CD4-positive, alpha-beta T cell treated with Interleukin-12 subunit alpha and Interleukin-12 subunit beta, for 1 hour (primary cell): ENCODE measurements at regions not wholly inside any gene's neighbourhood (a gene's known extent, or its start where the extent isn't known, plus 50 kb on each side); places are given as distances from the start of the nearest gene placed in this dataset.

ENCODE experiments used
- DNase-seq: peaks from one replicate; pipeline ENCODE4 v3.0.0-alpha.2; 2020

DNA sequence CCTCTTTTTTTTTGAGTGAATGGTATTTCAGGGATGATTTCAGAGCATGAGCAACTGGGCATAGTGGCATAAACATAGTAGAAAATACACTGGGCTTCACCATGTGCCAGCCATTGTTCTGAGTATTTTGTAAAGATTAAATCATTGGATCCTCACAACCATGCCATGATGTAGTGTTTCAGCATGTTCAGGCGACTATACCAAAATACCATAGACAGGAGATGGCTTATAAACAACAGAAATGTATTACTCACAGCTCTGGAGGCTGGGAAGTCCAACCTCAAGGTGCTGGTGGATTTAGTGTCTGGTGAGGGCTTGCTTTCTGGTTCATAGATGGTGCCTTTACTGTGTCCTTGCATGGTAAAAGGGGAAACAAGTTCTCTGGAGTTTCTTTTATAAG lies 101.5 kb upstream of the KL start:
- no peak for DNase-seq

DNA sequence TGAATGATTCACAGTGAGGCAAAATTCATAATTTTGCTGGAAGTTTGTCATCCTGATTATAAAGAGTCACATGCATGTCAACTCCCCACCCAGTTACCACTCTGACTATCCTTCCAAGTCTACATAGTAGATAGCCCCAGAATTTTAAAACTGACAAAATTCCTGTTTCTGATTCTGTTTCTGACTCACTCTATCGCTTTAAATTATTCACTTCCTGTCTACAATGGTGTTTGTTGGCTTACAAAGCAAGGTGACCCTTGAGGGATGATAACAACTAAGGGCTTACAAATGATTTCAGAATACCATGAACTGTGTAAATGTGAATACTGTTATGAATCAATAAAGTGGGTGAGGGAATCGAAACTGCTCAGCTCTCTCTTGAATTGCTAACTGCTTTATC lies 98.7 kb upstream of the KL start:
- no peak for DNase-seq

DNA sequence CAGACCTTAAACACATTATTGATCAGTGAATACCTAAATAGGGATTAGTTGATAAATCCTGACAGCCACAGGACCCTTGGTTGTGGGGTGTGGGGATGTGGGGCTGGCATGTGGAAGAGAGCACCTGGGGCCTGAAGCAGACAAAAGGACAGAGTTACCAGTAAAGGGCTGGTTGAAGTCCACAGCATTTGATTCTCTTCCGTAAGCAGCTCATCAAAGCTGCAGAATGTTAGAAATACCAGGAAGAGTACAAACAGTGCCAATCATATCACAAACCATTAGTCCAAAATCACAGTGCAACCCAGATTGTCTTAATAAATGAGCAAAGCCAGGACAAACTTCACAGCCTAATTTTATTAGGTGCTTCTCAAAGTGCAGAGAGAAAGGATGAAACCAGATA lies 92.5 kb upstream of the KL start:
- DNase-seq: no peak

DNA sequence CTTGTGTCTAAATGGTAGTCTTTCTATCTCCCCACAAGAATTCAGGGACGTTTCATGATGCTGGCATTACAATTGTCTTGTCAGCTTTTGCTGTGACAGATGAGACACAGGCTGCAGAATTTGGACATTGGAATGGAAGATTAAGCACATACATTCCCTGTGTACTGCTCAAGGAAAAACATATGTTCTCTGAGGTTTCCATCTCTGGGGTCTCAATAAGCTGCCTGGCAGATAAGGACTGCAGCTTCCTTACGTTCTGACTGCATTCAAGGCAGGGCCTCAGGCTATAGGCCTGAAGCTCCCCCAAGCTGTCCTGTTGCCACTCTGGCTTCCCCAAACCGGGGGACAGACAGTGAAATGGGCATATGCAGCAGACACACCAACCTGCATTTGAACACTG lies 91.3 kb upstream of the KL start:
- no peak for DNase-seq

DNA sequence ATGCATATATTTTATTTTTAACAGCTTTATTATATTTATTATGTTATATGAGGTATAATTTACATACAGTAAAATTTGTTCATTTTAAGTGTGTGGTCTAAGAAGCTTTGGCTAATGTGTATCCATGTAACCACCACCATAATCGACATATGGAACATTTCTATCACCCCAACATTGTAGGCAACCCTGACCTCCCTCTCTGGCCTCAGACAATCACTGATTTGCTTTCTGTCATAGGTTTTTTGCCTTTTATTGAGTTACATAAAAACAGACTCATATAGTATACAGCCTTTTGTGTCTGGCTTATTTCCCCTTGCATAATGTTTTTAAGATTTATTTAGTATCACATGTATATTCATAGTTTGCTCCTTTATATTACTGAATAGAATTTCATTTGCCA lies 90.7 kb upstream of the KL start:
- DNase-seq: no peak

DNA sequence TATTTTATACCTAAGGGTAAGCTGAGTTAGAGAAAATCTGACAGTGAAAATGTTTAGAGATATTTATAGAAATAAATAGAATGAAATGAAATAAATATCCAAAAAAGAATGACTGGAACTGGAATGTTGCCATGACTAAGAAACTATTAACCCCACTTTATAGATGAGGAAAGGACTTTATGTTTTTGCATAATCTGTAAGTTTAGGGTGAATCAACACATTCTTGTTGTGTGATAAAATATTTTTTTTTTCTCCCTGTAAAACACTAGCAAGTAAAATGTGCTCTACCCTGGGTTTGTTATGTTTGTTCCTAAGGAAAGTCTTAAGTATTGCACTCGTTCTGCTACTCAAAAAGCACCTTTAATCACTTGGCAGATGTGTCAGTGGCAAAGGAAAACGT lies 83.8 kb upstream of the KL start:
- DNase-seq: no peak

DNA sequence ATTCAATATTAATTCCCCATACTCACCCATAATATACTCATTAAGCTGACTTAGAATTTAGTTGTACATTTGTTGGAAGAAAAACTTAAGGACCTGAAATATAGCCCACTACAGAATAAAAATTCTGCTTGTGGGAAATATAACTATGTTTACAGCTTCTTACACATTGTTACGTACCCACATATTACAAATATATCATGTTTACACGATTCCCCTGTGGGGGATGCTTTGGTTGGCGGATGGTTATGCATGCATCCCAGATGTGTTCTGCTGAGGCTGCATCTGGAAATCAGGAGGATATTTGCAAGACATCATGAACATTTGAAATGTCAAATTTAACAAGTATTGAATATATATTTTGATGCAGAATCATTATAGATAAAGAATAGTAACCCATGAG lies 79.5 kb upstream of the KL start:
- no peak for DNase-seq

DNA sequence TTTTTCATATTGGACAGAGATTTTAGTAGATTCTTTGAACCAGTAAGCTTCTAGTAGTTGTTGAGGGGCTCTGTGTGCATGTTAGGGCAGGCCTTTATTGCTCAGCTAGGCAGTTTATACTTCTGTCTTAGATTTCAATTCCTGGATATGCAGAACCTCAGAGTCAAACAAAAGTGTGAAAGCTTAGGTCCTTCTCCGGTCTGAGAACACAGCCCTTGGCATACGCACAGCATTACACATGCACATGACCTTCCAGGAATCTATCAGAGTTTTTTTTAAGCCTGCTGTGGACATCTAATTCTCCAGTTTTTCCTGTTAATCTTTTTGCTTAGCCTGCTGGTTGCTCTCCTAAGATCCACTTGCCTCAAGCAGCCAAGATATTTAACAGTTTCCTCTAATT lies 77.9 kb upstream of the KL start:
- DNase-seq: no peak

DNA sequence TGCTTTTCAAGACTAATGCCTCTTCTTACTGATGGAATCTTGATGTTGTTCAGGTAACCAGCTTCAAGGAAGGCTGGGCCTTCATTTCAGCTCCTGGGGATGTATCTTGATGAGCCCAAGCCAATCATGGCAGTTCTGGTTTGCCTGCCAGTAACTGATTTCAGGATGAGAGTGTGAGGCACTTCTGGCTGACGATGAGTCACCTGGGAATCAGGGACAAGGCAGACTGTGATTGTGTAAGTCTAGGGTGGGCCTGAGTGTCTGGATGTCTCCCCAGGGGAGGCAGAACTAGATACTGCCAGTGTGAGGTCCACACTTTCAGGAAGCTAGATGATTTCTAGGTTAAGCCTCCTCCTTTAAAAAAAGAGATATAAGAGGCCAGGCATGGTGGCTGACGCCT lies 77.3 kb upstream of the KL start:
- no peak for DNase-seq

DNA sequence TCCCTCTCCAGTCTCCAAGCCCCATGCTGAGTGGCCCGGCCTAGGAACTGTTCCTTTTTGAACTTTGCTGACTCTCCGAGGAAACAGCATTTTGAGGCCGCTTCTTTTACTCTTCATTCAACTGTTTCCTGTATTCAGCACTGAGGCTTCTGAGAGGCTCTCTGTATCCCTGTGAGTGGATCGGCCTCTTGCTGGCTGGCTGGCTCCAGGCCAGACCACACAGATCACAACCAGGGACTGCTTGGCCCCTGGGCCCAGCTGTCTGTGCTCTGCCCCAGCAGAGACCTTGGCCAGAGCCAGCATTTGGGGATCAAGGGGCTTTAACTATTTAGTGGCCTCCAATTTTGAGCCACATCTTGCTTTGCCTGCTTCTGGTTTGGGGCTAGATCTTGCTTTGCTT lies 75.6 kb upstream of the KL start:
- DNase-seq: no peak

DNA sequence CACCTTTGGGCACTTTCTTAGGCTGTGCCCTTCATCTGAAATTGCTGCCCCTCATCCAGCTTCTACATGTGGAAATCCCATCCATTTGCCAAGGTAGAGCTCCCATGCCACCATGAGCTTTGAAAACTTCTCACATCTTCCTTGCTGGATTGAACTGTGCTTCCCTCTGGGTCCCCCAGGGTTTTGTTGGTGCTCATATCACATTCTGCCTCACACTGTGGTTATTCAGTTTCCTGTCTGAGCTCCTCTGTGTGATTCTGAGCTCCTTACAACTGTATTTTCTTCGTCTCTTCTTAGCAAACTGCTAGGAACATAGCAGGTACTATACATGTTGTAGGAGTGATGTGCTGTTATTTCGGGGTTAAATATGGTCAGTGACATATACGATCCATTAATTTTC lies 74.9 kb upstream of the KL start:
- DNase-seq: no peak

DNA sequence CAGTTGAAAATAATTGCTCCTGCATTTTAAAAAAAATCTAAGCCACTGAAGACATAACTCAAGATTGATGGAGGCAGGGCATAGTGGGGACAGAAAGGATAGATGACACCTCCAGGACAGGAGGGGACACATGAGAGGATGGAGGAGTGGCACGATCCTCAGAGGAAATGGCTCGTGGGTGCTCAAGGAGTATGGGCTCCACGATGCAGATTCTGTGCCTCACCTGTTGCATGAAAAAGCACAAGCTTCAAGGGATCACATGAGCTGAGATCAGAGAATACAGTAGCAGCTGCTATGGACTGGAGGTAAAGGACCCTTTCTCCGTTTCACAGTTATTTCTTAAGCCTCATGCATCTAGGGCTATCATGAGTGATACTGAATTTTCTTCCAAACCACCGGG lies 69.7 kb upstream of the KL start:
- DNase-seq: no peak

DNA sequence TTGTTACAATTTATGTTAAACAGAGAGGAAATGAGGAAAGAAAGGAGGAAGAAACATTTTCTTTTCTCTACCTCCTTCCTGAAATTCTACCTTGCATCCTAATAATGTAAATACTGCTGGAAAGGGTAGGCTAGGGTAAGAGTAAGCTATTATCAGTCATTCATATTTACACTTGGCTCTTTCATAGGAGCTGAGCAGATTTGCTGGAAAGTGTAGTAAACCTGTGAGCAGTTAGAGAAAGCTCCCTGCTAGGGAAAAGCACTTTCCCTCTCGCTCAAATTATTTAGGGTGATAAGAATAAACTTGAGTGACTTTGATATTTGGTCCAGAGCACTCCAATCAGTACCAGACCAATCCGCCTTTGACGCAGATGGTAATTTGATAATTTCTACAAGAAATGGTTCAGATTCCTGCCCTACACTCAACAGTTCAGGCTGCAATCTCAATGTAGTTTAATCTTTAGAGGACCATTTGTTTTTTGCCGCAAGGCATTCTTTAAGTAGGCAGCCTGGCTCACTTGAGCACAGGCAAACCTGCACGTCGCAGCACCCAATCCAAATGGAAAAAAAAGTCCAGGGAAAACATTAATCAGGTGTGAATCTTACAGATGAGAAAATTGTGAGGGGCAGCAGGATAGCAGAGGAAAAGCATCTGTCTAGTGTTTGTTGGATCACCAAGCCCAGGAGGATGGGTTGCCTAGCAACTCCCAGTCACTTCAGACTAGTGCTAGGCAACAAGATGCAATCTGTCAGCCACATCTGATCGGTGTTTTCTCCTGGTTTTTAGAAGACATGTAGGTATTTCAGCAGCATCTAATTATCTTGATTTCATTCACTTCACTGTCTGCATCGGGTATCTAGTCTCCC lies 68.6 kb upstream of the KL start:
- no peak for DNase-seq

DNA sequence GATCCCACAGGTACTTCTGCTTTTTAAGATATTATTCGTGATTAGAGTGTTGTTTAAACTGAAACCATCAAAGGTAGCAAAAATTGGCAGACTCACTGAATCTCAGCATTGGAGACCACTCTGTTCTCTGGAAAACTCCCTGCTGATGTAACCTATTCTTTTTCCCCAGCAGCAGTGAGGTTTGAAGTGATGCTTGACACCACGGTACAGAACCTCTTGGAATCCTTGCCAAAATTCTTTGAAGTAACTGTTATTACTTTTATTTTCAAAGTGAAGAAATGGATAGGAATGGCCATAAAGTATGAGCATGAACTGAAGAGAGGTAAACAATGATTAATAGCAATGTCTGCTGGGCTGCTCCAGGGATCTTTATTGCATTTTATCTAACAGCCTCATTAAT lies 66.4 kb upstream of the KL start:
- DNase-seq: no peak

DNA sequence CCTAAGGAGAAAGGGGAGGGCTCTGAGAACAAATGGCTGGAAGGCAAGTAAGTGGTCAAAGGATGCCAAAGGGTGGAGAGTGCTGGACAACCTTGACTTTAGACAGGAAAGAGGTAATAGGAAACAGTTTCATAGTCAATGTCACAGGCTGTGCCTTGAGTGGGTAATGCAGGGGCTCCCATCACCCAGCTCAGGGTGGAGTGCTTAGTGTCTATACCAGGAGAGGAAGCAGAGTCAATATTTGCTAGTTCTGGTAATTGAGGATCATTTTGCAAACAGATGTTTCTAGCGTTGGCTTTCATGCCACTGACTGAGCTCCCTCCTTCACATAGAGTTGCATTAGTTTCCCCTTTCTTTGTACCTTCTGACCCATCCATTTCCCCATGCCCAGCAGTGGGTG lies 64.6 kb upstream of the KL start:
- DNase-seq: no peak

DNA sequence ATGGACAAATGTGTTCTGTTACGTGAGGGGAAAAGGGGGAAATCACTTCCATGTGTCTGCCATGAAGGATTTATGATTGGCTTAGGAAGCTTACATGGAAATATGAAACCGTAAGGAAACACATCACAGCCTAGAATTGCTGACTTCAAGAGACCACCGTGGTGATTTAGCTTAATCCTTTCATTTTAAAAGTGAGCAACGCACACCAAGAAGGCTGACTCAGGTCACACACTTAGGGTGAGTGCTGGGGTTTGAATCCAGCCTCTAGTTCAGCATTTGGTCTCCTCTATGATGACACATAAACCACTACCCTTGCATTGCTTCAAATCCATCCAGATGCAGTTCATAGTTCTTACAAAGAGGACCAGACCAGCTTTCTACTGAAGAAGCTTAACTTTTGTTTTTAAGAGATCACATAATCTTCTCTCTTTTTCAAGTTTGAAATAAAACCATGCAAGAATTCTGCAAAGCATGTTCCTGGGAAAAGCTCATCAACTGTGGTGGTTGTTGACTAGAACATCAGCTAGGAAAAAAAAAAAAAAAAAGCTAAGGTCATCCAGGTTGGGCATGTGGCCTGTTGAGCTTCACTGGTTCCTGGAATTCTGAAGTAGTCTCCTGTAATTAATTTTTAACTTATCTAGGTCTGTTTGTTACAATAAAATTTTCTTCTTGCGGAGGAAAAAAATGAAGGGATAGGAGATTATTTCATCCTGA lies 60.2 kb upstream of the KL start:
- DNase-seq: no peak

DNA sequence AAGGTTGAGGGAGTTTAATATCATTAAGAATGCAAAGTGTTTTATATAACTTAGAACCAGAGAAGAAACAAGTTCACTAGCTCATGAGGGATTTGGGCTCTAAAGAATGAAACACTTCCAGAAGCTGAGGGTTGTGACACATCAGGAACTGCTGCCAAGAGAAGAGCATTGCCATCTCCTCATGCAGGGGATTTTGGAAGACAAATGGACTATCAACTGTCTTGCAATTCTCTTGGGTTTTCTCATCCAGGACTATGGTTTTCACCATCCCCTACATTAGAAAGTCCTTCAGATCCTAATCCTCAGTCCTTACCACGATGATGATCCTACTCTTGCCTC lies 59.7 kb upstream of the KL start:
- no peak for DNase-seq

DNA sequence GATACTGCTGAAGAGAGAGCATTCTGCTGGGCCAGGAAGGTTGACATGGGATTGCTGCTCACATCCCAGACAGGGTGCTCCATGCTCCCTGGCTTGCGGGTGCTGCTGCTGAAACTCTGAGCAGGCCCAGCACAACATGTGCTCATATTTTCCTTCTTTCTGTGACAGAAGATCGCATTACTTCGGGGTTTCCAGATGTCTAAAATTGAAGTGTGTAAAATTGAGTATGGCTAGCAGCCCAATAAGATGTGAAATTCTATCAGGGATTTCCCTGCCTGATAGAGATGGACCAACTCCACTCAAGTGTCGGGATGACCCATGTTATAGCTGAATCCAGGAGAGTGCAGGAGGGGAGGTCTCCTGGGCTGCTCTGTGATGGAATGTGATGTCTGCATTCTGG lies 55.6 kb upstream of the KL start:
- no peak for DNase-seq

DNA sequence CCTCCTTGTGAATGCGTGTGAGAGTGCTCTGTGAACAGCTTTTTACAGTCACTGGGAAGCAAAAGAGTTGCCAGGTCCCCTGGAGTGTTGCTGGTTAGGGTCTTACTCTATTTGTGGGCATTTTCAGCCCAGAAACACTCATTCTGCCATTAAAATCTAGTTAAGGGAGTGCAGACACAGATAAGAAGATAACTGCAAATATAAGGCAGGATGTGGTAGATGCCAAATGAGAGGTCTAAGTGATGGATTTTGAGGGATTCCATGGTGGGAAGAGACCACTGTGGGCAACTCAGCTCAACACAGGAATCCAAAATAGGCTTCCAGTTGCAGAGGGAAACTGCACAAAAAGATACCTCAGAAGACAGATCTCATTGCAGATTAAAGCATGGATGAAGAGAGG lies 54.5 kb upstream of the KL start:
- no peak for DNase-seq

DNA sequence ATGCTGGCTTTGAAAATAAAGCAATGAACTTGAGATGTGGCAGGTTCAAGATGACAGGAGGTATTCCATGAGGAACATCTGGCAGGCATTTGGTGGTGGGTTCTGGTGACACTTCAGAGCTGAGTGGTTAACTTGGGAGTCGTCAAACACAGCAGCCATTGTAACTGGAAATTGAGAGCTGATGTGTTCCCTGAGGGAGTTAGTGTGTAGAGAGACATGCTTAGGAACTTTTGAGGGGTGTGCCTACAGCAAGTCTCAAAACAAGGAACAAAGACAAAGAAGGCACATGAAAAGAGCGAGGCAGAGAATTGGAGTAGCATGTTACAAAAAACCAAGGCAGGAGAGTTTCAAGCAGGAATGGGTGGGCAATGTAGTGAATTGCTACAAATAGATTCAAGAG lies 53.9 kb upstream of the KL start:
- DNase-seq: no peak

DNA sequence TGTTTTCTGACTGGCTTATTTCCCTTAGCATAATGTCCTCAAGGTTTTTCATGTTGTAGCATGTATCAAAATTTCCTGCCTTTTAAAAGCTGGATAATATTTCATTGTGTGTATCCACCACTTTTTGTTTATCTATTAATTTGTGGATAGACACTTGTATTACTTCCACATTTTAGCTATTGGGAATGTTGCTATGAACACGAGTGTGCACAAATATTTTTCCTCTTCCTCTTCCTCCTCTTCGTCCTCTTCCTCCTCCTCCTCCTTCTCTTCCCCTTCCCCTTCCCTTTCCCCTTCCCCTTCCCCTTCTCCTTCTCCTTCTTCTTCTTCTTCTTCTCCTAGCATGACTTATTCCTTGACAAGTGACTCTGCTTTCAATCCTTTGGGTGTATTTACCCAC lies 51.2 kb upstream of the KL start:
- DNase-seq: no peak
